ENCODE measurements at regions not wholly inside any gene's neighbourhood (a gene's known extent, or its start where the extent isn't known, plus 50 kb on each side); places are given as distances from the start of the nearest gene placed in this dataset.
"Not testable (repeated sequence)": the region's sequence is repeated elsewhere in the genome, so short reads cannot be mapped to it uniquely, and the experiment has no call there.

GRCh38 chr18:15005313-15006130 is 257.6 kb downstream of the ANKRD30B start:
- H3K4me3 Mint-ChIP-seq = no peak overlapping the region
- no peak overlapping the region for H3K27ac Mint-ChIP-seq
- peaks cover 54% of the 10 kb centered on the region for H3K9me3 Mint-ChIP-seq
- no peak for TF ChIP-seq CTCF (IDR thresholded peaks at IDR 0.05)
- no peaks in the 10 kb centered on the region for H3K36me3 Mint-ChIP-seq (ENCODE audit: low read depth)
- DNase-seq = no peak
- H3K4me1 Mint-ChIP-seq = no peaks in the 10 kb centered on the region
- H3K27me3 Mint-ChIP-seq (ENCODE audit: low read depth, poor library complexity) = no peaks in the 10 kb centered on the region

- H3K9me3 Mint-ChIP-seq = peaks cover 56% of the 10 kb centered on the region
- H3K4me3 Mint-ChIP-seq; H3K36me3 Mint-ChIP-seq (ENCODE audit: low read depth); H3K27me3 Mint-ChIP-seq (ENCODE audit: low read depth, poor library complexity); DNase-seq; H3K4me1 Mint-ChIP-seq; H3K27ac Mint-ChIP-seq: not testable (repeated sequence)
These were observed 258.6 kb downstream of the ANKRD30B start for GRCh38 chr18:15006616-15007015.

- not testable (repeated sequence) for H3K4me3 Mint-ChIP-seq, DNase-seq
- H3K9me3 Mint-ChIP-seq = peaks cover 57% of the 10 kb centered on the region
These were observed 278.1 kb downstream of the ANKRD30B start for GRCh38 chr18:15026041-15026440.

GRCh38 chr18:15028037-15028436 is 280.1 kb downstream of the ANKRD30B start:
- H3K9me3 Mint-ChIP-seq = peaks cover 44% of the 10 kb centered on the region
- DNase-seq; H3K27ac Mint-ChIP-seq; H3K27me3 Mint-ChIP-seq (ENCODE audit: low read depth, poor library complexity); H3K4me1 Mint-ChIP-seq; H3K4me3 Mint-ChIP-seq; H3K36me3 Mint-ChIP-seq (ENCODE audit: low read depth): not testable (repeated sequence)

More at GRCh38 chr18:15026041-15026440, 278.1 kb downstream of the ANKRD30B start:
- not testable (repeated sequence) for H3K27ac Mint-ChIP-seq; H3K36me3 Mint-ChIP-seq (ENCODE audit: low read depth); H3K27me3 Mint-ChIP-seq (ENCODE audit: low read depth, poor library complexity); H3K4me1 Mint-ChIP-seq

- not testable (repeated sequence) for H3K27me3 Mint-ChIP-seq (ENCODE audit: low read depth, poor library complexity); H3K27ac Mint-ChIP-seq; H3K4me3 Mint-ChIP-seq; H3K36me3 Mint-ChIP-seq (ENCODE audit: low read depth); H3K4me1 Mint-ChIP-seq; DNase-seq
- peaks cover 51% of the 10 kb centered on the region for H3K9me3 Mint-ChIP-seq
These were observed 312.4 kb downstream of the ANKRD30B start for GRCh38 chr18:15060279-15060880.

GRCh38 chr18:15061289-15061896 is 313.4 kb downstream of the ANKRD30B start:
- not testable (repeated sequence) for H3K36me3 Mint-ChIP-seq (ENCODE audit: low read depth); H3K4me3 Mint-ChIP-seq; H3K4me1 Mint-ChIP-seq; H3K27me3 Mint-ChIP-seq (ENCODE audit: low read depth, poor library complexity); H3K27ac Mint-ChIP-seq; DNase-seq
- H3K9me3 Mint-ChIP-seq = peaks cover 43% of the 10 kb centered on the region

- not testable (repeated sequence) for H3K4me3 Mint-ChIP-seq; H3K27ac Mint-ChIP-seq; H3K4me1 Mint-ChIP-seq; H3K27me3 Mint-ChIP-seq (ENCODE audit: low read depth, poor library complexity); DNase-seq; H3K36me3 Mint-ChIP-seq (ENCODE audit: low read depth)
- H3K9me3 Mint-ChIP-seq = peaks cover 51% of the 10 kb centered on the region
These were observed 318.5 kb downstream of the ANKRD30B start for GRCh38 chr18:15066434-15066833.

- DNase-seq; H3K27me3 Mint-ChIP-seq (ENCODE audit: low read depth, poor library complexity); H3K4me1 Mint-ChIP-seq; H3K4me3 Mint-ChIP-seq; H3K36me3 Mint-ChIP-seq (ENCODE audit: low read depth); H3K27ac Mint-ChIP-seq: not testable (repeated sequence)
- H3K9me3 Mint-ChIP-seq = peaks cover 50% of the 10 kb centered on the region
These were observed 323.3 kb downstream of the ANKRD30B start for GRCh38 chr18:15071311-15071710.
